ENCODE measurements at regions not wholly inside any gene's neighbourhood (a gene's known extent, or its start where the extent isn't known, plus 50 kb on each side); places are given as distances from the start of the nearest gene placed in this dataset.

DNA sequence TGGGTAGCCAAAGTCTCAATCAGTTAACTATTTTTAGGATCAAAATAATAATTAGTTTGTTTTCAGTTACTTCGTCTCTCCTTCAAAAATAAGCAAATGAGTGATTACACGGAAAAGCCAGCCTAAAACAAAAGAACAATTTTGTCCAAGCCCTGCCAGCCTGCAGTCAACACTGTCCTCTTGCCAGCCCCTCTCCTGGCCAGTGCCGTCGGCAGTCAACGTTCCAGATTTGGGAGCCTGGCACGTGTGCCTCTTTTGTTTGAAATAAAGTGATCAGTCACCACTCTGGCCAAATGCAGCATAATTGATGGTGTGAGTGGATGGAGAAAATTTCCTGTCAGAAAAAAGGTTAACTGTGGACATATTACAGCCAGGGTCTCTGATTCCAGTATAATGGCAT, 260.6 kb upstream of the SKOR2 start:
- TF ChIP-seq POLR2A (IDR thresholded peaks at IDR 0.05; ENCODE audit: extremely low read depth, insufficient read length), result no peak
- TF ChIP-seq, protein P1, sequence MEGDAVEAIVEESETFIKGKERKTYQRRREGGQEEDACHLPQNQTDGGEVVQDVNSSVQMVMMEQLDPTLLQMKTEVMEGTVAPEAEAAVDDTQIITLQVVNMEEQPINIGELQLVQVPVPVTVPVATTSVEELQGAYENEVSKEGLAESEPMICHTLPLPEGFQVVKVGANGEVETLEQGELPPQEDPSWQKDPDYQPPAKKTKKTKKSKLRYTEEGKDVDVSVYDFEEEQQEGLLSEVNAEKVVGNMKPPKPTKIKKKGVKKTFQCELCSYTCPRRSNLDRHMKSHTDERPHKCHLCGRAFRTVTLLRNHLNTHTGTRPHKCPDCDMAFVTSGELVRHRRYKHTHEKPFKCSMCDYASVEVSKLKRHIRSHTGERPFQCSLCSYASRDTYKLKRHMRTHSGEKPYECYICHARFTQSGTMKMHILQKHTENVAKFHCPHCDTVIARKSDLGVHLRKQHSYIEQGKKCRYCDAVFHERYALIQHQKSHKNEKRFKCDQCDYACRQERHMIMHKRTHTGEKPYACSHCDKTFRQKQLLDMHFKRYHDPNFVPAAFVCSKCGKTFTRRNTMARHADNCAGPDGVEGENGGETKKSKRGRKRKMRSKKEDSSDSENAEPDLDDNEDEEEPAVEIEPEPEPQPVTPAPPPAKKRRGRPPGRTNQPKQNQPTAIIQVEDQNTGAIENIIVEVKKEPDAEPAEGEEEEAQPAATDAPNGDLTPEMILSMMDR (IDR thresholded peaks at IDR 0.05; ENCODE audit: low read depth, low read length), result no peak
